HEK293 (cell line): ENCODE measurements at regions not wholly inside any gene's neighbourhood (a gene's known extent, or its start where the extent isn't known, plus 50 kb on each side); places are given as distances from the start of the nearest gene placed in this dataset.

Source experiments
- CTCF ChIA-PET: fragments of 350-600 bp; formaldehyde crosslinking; extraction: SDS; loops from one replicate; lab custom pipeline; 2021; ENCODE audit warnings: antibody characterized with exemption; lab: Yijun Ruan, JAX
- POLR2A ChIA-PET: fragments of 300-600 bp; formaldehyde crosslinking; extraction: SDS; loops from one replicate; lab custom pipeline; 2020; ENCODE audit warnings: antibody characterized with exemption, inconsistent platforms; lab: Yijun Ruan, JAX
- H3K27ac ChIP-seq: fragments of 200-500 bp; sonication (Bioruptor generic); 2 replicates; pipeline ENCODE4 v1.5.1; 2014; ENCODE audit warnings: low read depth, low read length, control low read depth, inconsistent platforms; ENCODE audit errors: extremely low read depth
- H3K36me3 ChIP-seq, 2 experiments: fragments of 200-500 bp in 1 of 2; sonication (Bioruptor generic) in 1 of 2; 1 replicate in 1 of 2; 2 replicates in 1 of 2; pipeline ENCODE4 v1.5.1; 2014 to 2017; ENCODE audit warnings: inconsistent platforms in 2 of 2, low read length in 2 of 2; ENCODE audit not compliant: control insufficient read depth in 2 of 2, insufficient read depth in 1 of 2
- H3K4me1 ChIP-seq: fragments of 200-500 bp; sonication (Bioruptor generic); 2 replicates; pipeline ENCODE4 v1.5.1; 2014; ENCODE audit warnings: mild to moderate bottlenecking, low read length, inconsistent platforms; ENCODE audit not compliant: control insufficient read depth, insufficient read depth
- H3K4me3 ChIP-seq: 2 replicates; pipeline ENCODE4 v1.5.1; 2011; ENCODE audit warnings: low read depth, mild to moderate bottlenecking, control low read depth, low read length, moderate library complexity
- H3K9me3 ChIP-seq: fragments of 200-500 bp; sonication (Bioruptor generic); 2 replicates; pipeline ENCODE4 v1.5.1; 2014; ENCODE audit warnings: low read depth, low read length, inconsistent platforms; ENCODE audit not compliant: control insufficient read depth, insufficient read depth
- KLF1 ChIP-seq: fragments of 450-650 bp; formaldehyde crosslinking; IDR thresholded peaks from 2 replicates; pipeline ENCODE4 v1.5.1; 2016; ENCODE audit warnings: missing biosample characterization, missing genetic modification characterization
- KLF8 ChIP-seq: fragments of 450-650 bp; formaldehyde crosslinking; IDR thresholded peaks from 2 replicates; pipeline ENCODE4 v1.5.1; 2016; ENCODE audit warnings: missing biosample characterization, missing genetic modification characterization
- MEIS1 ChIP-seq: sonication (generic); formaldehyde crosslinking; IDR thresholded peaks from 2 replicates; pipeline ENCODE4 v1.8.1; 2022; ENCODE audit warnings: missing genetic modification reagents, mild to moderate bottlenecking, borderline replicate concordance
- MYNN ChIP-seq: fragments of 450-650 bp; formaldehyde crosslinking; IDR thresholded peaks from 2 replicates; pipeline ENCODE4 v1.5.1; 2016; ENCODE audit warnings: missing biosample characterization, missing genetic modification characterization, borderline replicate concordance
- OSR2 ChIP-seq: fragments of 450-650 bp; formaldehyde crosslinking; IDR thresholded peaks from 2 replicates; pipeline ENCODE4 v1.5.1; 2016; ENCODE audit warnings: missing biosample characterization, missing genetic modification characterization
- SP7 ChIP-seq: fragments of 450-650 bp; formaldehyde crosslinking; IDR thresholded peaks from 2 replicates; pipeline ENCODE4 v1.5.1; 2016; ENCODE audit warnings: missing biosample characterization, missing genetic modification characterization
- YY2 ChIP-seq: fragments of 450-650 bp; formaldehyde crosslinking; IDR thresholded peaks from 2 replicates; pipeline ENCODE4 v1.5.1; 2016; ENCODE audit warnings: missing biosample characterization, missing genetic modification characterization
- ZBTB48 ChIP-seq: fragments of 450-650 bp; formaldehyde crosslinking; IDR thresholded peaks from 2 replicates; pipeline ENCODE4 v1.5.1; 2016; ENCODE audit warnings: missing biosample characterization, missing genetic modification characterization
- ZIC2 ChIP-seq: fragments of 450-650 bp; formaldehyde crosslinking; IDR thresholded peaks from 2 replicates; pipeline ENCODE4 v1.5.1; 2016; ENCODE audit warnings: missing biosample characterization, missing genetic modification characterization
- ZNF175 ChIP-seq: fragments of 450-650 bp; formaldehyde crosslinking; IDR thresholded peaks from 2 replicates; pipeline ENCODE4 v1.5.1; 2016; ENCODE audit warnings: missing biosample characterization, missing genetic modification characterization
- ZNF202 ChIP-seq: fragments of 450-650 bp; formaldehyde crosslinking; IDR thresholded peaks from 2 replicates; pipeline ENCODE4 v1.5.1; 2016; ENCODE audit warnings: missing biosample characterization, missing genetic modification characterization, borderline replicate concordance
- ZNF433 ChIP-seq: fragments of 450-650 bp; formaldehyde crosslinking; IDR thresholded peaks from 2 replicates; pipeline ENCODE4 v1.5.1; 2016; ENCODE audit warnings: missing biosample characterization, missing genetic modification characterization, low read depth
- ZNF768 ChIP-seq: fragments of 450-650 bp; formaldehyde crosslinking; IDR thresholded peaks from 2 replicates; pipeline ENCODE4 v1.5.1; 2018; ENCODE audit warnings: missing biosample characterization, mild to moderate bottlenecking, missing genetic modification characterization
- ZSCAN23 ChIP-seq: fragments of 450-650 bp; formaldehyde crosslinking; IDR thresholded peaks from 2 replicates; pipeline ENCODE4 v1.5.1; 2016; ENCODE audit warnings: missing biosample characterization, missing genetic modification characterization
- ZSCAN30 ChIP-seq: fragments of 450-650 bp; IDR thresholded peaks from 2 replicates; pipeline ENCODE4 v1.5.1; 2018; ENCODE audit warnings: missing biosample characterization, mild to moderate bottlenecking, missing genetic modification characterization, moderate library complexity
- TF ChIP-seq, protein P1 (sequence below): fragments of 450-650 bp; formaldehyde crosslinking; IDR thresholded peaks from 2 replicates; pipeline ENCODE4 v1.5.1; 2016; ENCODE audit warnings: missing biosample characterization, missing genetic modification characterization, low read depth
- TF ChIP-seq, protein P2 (sequence below): fragments of 450-650 bp; formaldehyde crosslinking; IDR thresholded peaks from 2 replicates; pipeline ENCODE4 v1.5.1; 2016; ENCODE audit warnings: missing biosample characterization, missing genetic modification characterization, borderline replicate concordance
- TF ChIP-seq, protein P3 (sequence below): fragments of 450-650 bp; formaldehyde crosslinking; IDR thresholded peaks from 2 replicates; pipeline ENCODE4 v1.5.1; 2017; ENCODE audit warnings: missing biosample characterization, missing genetic modification characterization
- TF ChIP-seq, protein P4 (sequence below): fragments of 450-650 bp; formaldehyde crosslinking; IDR thresholded peaks from 2 replicates; pipeline ENCODE4 v1.5.1; 2016; ENCODE audit warnings: missing biosample characterization, missing genetic modification characterization
- TF ChIP-seq, protein P5 (sequence below): fragments of 450-650 bp; formaldehyde crosslinking; IDR thresholded peaks from 2 replicates; pipeline ENCODE4 v1.5.1; 2017; ENCODE audit warnings: missing biosample characterization, missing genetic modification characterization

DNA sequence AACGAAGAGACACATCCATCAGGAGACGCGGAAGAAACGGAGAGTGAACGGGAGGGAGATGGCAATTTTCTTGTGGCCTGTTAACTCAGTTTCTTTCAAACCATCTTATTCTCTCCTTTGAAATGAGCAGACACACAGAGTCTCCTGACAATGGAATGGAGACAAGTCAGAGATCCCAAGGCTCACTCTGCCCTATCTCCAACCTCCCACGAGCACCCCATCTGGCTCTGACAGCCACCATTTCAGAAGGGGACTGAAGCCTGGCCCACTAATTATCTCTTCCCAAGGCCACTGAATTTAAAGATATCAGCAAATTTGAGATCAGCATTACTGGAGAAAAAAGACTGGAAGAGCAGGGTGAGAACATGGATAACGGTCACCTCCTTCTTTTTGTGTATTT, 215.6 kb downstream of the DHX15 start (continued):
- TF ChIP-seq, protein P1, sequence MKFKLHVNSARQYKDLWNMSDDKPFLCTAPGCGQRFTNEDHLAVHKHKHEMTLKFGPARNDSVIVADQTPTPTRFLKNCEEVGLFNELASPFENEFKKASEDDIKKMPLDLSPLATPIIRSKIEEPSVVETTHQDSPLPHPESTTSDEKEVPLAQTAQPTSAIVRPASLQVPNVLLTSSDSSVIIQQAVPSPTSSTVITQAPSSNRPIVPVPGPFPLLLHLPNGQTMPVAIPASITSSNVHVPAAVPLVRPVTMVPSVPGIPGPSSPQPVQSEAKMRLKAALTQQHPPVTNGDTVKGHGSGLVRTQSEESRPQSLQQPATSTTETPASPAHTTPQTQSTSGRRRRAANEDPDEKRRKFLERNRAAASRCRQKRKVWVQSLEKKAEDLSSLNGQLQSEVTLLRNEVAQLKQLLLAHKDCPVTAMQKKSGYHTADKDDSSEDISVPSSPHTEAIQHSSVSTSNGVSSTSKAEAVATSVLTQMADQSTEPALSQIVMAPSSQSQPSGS (tag by site-specific recombination), result no peak

DNA sequence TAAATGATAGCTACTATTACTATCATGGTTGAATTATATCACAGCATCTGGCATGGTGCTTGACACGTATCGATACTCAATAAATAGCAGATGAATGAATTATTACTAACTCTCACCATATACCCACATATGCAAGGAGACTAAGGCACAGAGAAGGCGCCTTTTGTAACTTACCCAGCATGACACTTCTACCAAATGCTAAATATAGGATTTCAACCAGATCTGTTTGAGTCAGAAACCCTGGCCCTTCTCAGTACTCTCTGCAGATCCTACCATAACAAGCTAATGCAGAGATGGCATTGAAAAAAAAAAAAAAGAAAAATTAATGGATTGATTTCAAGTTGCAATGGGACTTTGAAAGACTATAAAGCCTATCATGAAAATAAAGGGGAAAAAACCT, 219.5 kb downstream of the DHX15 start:
- POLR2A ChIA-PET, result no interaction called here
- Histone ChIP-seq H3K9me3 (no peaks in the 10 kb centered on the region), H3K36me3 (no peaks in the 10 kb centered on the region), H3K27ac (no peak overlapping the region), H3K4me3 (no peak overlapping the region), H3K4me1 (no peaks in the 10 kb centered on the region)
- TF ChIP-seq, protein P2, sequence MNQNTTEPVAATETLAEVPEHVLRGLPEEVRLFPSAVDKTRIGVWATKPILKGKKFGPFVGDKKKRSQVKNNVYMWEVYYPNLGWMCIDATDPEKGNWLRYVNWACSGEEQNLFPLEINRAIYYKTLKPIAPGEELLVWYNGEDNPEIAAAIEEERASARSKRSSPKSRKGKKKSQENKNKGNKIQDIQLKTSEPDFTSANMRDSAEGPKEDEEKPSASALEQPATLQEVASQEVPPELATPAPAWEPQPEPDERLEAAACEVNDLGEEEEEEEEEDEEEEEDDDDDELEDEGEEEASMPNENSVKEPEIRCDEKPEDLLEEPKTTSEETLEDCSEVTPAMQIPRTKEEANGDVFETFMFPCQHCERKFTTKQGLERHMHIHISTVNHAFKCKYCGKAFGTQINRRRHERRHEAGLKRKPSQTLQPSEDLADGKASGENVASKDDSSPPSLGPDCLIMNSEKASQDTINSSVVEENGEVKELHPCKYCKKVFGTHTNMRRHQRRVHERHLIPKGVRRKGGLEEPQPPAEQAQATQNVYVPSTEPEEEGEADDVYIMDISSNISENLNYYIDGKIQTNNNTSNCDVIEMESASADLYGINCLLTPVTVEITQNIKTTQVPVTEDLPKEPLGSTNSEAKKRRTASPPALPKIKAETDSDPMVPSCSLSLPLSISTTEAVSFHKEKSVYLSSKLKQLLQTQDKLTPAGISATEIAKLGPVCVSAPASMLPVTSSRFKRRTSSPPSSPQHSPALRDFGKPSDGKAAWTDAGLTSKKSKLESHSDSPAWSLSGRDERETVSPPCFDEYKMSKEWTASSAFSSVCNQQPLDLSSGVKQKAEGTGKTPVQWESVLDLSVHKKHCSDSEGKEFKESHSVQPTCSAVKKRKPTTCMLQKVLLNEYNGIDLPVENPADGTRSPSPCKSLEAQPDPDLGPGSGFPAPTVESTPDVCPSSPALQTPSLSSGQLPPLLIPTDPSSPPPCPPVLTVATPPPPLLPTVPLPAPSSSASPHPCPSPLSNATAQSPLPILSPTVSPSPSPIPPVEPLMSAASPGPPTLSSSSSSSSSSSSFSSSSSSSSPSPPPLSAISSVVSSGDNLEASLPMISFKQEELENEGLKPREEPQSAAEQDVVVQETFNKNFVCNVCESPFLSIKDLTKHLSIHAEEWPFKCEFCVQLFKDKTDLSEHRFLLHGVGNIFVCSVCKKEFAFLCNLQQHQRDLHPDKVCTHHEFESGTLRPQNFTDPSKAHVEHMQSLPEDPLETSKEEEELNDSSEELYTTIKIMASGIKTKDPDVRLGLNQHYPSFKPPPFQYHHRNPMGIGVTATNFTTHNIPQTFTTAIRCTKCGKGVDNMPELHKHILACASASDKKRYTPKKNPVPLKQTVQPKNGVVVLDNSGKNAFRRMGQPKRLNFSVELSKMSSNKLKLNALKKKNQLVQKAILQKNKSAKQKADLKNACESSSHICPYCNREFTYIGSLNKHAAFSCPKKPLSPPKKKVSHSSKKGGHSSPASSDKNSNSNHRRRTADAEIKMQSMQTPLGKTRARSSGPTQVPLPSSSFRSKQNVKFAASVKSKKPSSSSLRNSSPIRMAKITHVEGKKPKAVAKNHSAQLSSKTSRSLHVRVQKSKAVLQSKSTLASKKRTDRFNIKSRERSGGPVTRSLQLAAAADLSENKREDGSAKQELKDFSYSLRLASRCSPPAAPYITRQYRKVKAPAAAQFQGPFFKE (tag by site-specific recombination), result no peak
- TF ChIP-seq OSR2 (tag by site-specific recombination), result no peak
- no peak for TF ChIP-seq YY2 (tag by site-specific recombination)
- no peak for TF ChIP-seq ZBTB48 (tag by site-specific recombination)
- TF ChIP-seq, protein P3, sequence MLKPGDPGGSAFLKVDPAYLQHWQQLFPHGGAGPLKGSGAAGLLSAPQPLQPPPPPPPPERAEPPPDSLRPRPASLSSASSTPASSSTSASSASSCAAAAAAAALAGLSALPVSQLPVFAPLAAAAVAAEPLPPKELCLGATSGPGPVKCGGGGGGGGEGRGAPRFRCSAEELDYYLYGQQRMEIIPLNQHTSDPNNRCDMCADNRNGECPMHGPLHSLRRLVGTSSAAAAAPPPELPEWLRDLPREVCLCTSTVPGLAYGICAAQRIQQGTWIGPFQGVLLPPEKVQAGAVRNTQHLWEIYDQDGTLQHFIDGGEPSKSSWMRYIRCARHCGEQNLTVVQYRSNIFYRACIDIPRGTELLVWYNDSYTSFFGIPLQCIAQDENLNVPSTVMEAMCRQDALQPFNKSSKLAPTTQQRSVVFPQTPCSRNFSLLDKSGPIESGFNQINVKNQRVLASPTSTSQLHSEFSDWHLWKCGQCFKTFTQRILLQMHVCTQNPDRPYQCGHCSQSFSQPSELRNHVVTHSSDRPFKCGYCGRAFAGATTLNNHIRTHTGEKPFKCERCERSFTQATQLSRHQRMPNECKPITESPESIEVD (tag by site-specific recombination), result no peak
- no peak for TF ChIP-seq ZSCAN30 (tag by site-specific recombination)
- no peak for TF ChIP-seq ZNF202
- no peak for TF ChIP-seq SP7
- no peak for TF ChIP-seq MYNN (tag by site-specific recombination)
- TF ChIP-seq, protein P4, sequence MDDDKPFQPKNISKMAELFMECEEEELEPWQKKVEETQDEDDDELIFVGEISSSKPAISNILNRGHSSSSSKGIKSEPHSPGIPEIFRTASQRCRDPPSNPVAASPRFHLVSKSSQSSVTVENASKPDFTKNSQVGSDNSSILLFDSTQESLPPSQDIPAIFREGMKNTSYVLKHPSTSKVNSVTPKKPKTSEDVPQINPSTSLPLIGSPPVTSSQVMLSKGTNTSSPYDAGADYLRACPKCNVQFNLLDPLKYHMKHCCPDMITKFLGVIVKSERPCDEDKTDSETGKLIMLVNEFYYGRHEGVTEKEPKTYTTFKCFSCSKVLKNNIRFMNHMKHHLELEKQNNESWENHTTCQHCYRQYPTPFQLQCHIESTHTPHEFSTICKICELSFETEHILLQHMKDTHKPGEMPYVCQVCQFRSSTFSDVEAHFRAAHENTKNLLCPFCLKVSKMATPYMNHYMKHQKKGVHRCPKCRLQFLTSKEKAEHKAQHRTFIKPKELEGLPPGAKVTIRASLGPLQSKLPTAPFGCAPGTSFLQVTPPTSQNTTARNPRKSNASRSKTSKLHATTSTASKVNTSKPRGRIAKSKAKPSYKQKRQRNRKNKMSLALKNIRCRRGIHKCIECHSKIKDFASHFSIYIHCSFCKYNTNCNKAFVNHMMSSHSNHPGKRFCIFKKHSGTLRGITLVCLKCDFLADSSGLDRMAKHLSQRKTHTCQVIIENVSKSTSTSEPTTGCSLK, result no peak
- no peak for TF ChIP-seq ZNF433 (tag by site-specific recombination)
- no peak for TF ChIP-seq KLF1 (tag by site-specific recombination)
- TF ChIP-seq ZSCAN23 (tag by site-specific recombination), result no peak
- no peak for TF ChIP-seq MEIS1 (CRISPR knock-in tag)
- TF ChIP-seq ZNF768, result no peak
- no peak for TF ChIP-seq ZNF175 (tag by site-specific recombination)
- TF ChIP-seq KLF8 (tag by site-specific recombination), result no peak
- TF ChIP-seq, protein P5, sequence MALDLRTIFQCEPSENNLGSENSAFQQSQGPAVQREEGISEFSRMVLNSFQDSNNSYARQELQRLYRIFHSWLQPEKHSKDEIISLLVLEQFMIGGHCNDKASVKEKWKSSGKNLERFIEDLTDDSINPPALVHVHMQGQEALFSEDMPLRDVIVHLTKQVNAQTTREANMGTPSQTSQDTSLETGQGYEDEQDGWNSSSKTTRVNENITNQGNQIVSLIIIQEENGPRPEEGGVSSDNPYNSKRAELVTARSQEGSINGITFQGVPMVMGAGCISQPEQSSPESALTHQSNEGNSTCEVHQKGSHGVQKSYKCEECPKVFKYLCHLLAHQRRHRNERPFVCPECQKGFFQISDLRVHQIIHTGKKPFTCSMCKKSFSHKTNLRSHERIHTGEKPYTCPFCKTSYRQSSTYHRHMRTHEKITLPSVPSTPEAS (tag by site-specific recombination), result no peak
- TF ChIP-seq ZIC2, result no peak
- CTCF ChIA-PET, result no interaction called here
